ENCODE measurements at regions not wholly inside any gene's neighbourhood (a gene's known extent, or its start where the extent isn't known, plus 50 kb on each side); places are given as distances from the start of the nearest gene placed in this dataset.

GRCh38 chr16:85466304-85466700 is 146.8 kb upstream of the GSE1 start:
- TF ChIP-seq, protein P1, sequence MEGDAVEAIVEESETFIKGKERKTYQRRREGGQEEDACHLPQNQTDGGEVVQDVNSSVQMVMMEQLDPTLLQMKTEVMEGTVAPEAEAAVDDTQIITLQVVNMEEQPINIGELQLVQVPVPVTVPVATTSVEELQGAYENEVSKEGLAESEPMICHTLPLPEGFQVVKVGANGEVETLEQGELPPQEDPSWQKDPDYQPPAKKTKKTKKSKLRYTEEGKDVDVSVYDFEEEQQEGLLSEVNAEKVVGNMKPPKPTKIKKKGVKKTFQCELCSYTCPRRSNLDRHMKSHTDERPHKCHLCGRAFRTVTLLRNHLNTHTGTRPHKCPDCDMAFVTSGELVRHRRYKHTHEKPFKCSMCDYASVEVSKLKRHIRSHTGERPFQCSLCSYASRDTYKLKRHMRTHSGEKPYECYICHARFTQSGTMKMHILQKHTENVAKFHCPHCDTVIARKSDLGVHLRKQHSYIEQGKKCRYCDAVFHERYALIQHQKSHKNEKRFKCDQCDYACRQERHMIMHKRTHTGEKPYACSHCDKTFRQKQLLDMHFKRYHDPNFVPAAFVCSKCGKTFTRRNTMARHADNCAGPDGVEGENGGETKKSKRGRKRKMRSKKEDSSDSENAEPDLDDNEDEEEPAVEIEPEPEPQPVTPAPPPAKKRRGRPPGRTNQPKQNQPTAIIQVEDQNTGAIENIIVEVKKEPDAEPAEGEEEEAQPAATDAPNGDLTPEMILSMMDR (IDR thresholded peaks at IDR 0.05): no peak
- no peak for TF ChIP-seq POLR2A (IDR thresholded peaks at IDR 0.05)
